Neural cell (in vitro differentiated cells): ENCODE measurements at regions not wholly inside any gene's neighbourhood (a gene's known extent, or its start where the extent isn't known, plus 50 kb on each side); places are given as distances from the start of the nearest gene placed in this dataset.

Experiments
- H2AFZ ChIP-seq: fragments of 200-600, 300-800 bp; sonication (generic), shearing (Covaris generic); 2 replicates; pipeline ENCODE4 v1.6.0; 2014; ENCODE audit warnings: low read depth, mild to moderate bottlenecking, antibody characterized with exemption, low read length, moderate library complexity
- H3F3A ChIP-seq: fragments of 200-600 bp; shearing (Covaris generic); 2 replicates; pipeline ENCODE4 v1.6.1; 2016; ENCODE audit warnings: mild to moderate bottlenecking, moderate library complexity, mixed read lengths, antibody characterized with exemption, low read length; ENCODE audit not compliant: insufficient read depth, poor library complexity, severe bottlenecking
- H3K27ac ChIP-seq: fragments of 200-600, 300-800 bp; sonication (generic), shearing (Covaris generic); 2 replicates; pipeline ENCODE4 v1.5.1; 2014; ENCODE audit warnings: mild to moderate bottlenecking, low read length, moderate library complexity
- H3K27me3 ChIP-seq: fragments of 300-800, 200-600 bp; sonication (generic), shearing (Covaris generic); 2 replicates; pipeline ENCODE4 v1.6.0; 2014; ENCODE audit warnings: mild to moderate bottlenecking, low read depth, low read length, moderate library complexity; ENCODE audit not compliant: insufficient read depth
- H3K36me3 ChIP-seq: fragments of 300-800, 200-600 bp; sonication (generic), shearing (Covaris generic); 2 replicates; pipeline ENCODE4 v1.5.1; 2014; ENCODE audit warnings: mild to moderate bottlenecking, antibody characterized with exemption, low read length, moderate library complexity; ENCODE audit not compliant: insufficient read depth
- H3K4me2 ChIP-seq: fragments of 300-800, 200-600 bp; sonication (generic), shearing (Covaris generic); 2 replicates; pipeline ENCODE4 v1.6.0; 2014; ENCODE audit warnings: mild to moderate bottlenecking, low read length
- H3K4me3 ChIP-seq: fragments of 300-800, 200-600 bp; sonication (generic), shearing (Covaris generic); 2 replicates; pipeline ENCODE4 v1.5.1; 2014; ENCODE audit warnings: mild to moderate bottlenecking, low read length, moderate library complexity
- H3K79me2 ChIP-seq: fragments of 200-600 bp; shearing (Covaris generic); replicated peaks from 2 replicates; pipeline ENCODE4 v1.6.0; 2014; ENCODE audit warnings: mild to moderate bottlenecking, low read length, moderate library complexity; ENCODE audit not compliant: insufficient read depth
- H3K9ac ChIP-seq: fragments of 300-800, 200-600 bp; sonication (generic), shearing (Covaris generic); 2 replicates; pipeline ENCODE4 v1.6.1; 2016; ENCODE audit warnings: mild to moderate bottlenecking, low read length, mixed read lengths
- H3K9me2 ChIP-seq: fragments of 200-600 bp; shearing (Covaris generic); 2 replicates; pipeline ENCODE4 v1.6.1; 2016; ENCODE audit warnings: mild to moderate bottlenecking, low read length, mixed read lengths; ENCODE audit not compliant: insufficient read depth
- H3K9me3 ChIP-seq: fragments of 200-600, 300-800 bp; sonication (generic), shearing (Covaris generic); 2 replicates; pipeline ENCODE4 v1.6.1; 2016; ENCODE audit warnings: mild to moderate bottlenecking, mixed run types, low read length, moderate library complexity, mixed read lengths
- H4K20me1 ChIP-seq: fragments of 200-600 bp; shearing (Covaris generic); 2 replicates; pipeline ENCODE4 v1.6.1; 2016; ENCODE audit warnings: mild to moderate bottlenecking, mixed run types; ENCODE audit not compliant: insufficient read depth
- EP300 ChIP-seq: fragments of 450-650 bp; conservative IDR thresholded peaks from 2 replicates; pipeline ENCODE4 v1.6.1; 2014; ENCODE audit warnings: antibody characterized with exemption, mild to moderate bottlenecking, moderate library complexity; ENCODE audit not compliant: poor library complexity, severe bottlenecking
- EZH2 ChIP-seq: fragments of 200-600, 300-800 bp; shearing (Covaris generic), sonication (generic); IDR thresholded peaks from 2 replicates; pipeline ENCODE4 v1.6.1; 2014; ENCODE audit warnings: antibody characterized with exemption, low read length, borderline replicate concordance, mild to moderate bottlenecking; ENCODE audit not compliant: insufficient read depth, poor library complexity, severe bottlenecking
- MXI1 ChIP-seq: fragments of 450-650 bp; conservative IDR thresholded peaks from 2 replicates; pipeline ENCODE4 v1.6.1; 2014; ENCODE audit warnings: antibody characterized with exemption, mild to moderate bottlenecking; ENCODE audit not compliant: poor library complexity, severe bottlenecking
- POLR2AphosphoS5 ChIP-seq: IDR thresholded peaks from 2 replicates; pipeline ENCODE4 v1.6.1; 2012
- RAD21 ChIP-seq: fragments of 450-650 bp; conservative IDR thresholded peaks from 2 replicates; pipeline ENCODE4 v1.6.1; 2014; ENCODE audit warnings: antibody characterized with exemption, mild to moderate bottlenecking, moderate library complexity
- SMC3 ChIP-seq: fragments of 450-650 bp; conservative IDR thresholded peaks from 2 replicates; pipeline ENCODE4 v1.6.1; 2014; ENCODE audit warnings: antibody characterized with exemption, mild to moderate bottlenecking, moderate library complexity; ENCODE audit not compliant: poor library complexity
- TAF1 ChIP-seq: IDR thresholded peaks from 2 replicates; pipeline ENCODE4 v1.6.1; 2012; ENCODE audit warnings: low read depth
- TF ChIP-seq, protein P1 (sequence below): fragments of 450-650 bp; IDR thresholded peaks from 2 replicates; pipeline ENCODE4 v1.5.1; 2014; ENCODE audit warnings: antibody characterized with exemption, mild to moderate bottlenecking, moderate library complexity; ENCODE audit not compliant: poor library complexity, severe bottlenecking
- TF ChIP-seq, protein P2 (sequence below): IDR thresholded peaks from 2 replicates; pipeline ENCODE4 v1.6.1; 2012; ENCODE audit warnings: borderline replicate concordance

DNA sequence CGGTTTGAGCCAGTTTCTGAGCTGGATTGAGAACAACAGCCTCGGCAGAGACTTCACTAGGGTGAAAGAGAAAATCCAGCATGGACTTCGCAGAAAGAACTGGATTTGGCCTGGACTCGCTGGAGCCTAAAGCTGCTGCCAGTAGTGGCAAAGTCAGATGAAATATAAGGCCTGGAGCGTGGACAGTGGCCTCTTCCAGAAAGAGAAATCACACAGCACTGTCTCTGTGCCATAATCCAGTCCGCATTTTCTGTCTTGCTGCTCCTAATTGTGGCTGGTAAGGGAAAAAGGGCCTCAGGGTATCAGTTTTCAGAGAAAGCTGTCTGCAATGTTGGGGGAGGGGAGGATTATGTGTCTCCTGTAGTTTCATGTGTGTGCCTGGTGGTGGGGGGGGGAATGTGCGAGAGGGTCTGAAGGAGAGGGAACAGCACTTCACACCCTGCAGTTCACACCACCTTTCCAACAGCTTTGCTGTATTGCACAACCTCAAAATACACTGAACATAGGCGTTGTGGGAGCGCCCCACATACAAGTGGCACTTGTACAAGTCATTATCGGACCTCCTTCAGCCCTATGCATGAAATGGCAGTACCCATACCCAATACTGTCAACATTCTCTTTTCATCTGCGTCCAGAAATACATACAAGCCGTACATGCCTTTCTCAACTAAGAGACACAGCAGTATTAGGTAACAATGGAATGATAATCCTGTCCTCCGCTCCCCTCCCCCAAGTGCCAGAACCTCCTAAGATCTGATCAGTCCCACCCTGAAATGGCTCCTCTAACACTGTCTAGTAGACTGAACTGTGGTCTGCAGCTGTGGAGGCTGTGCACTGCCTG lies 107.5 kb upstream of the ATF7IP start (continued):
- peak; percentile 50 for TF ChIP-seq POLR2AphosphoS5

DNA sequence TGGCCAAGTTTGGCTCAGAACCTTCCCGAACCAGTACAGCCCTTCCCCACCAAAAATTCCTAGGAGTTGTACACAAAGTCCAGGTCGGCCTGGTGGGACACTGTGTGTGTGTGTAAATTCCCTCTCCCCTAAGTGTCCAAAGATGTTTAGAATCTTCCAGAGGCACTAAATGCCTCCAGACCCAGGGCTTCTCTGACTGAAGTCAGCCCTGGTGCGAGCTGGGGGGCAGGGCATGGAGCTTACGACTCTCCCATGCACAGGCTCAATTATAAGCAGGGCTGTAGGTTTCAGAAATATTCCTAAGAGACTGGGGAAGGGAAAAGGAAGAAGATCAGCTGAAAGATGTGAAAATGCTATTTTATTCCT lies 106.9 kb upstream of the ATF7IP start:
- Histone ChIP-seq H3K79me2 (no peaks in the 10 kb centered on the region), H3K36me3 (no peaks in the 10 kb centered on the region), H3K9ac (no peak overlapping the region), H2AFZ (no peak overlapping the region), H3K27ac (peak overlapping the region; percentile 70), H3K27me3 (no peaks in the 10 kb centered on the region), H4K20me1 (no peaks in the 10 kb centered on the region), H3K4me2 (no peak overlapping the region), H3F3A (peaks cover 7% of the 10 kb centered on the region), H3K9me2 (no peaks in the 10 kb centered on the region), H3K9me3 (no peaks in the 10 kb centered on the region), H3K4me3 (no peak overlapping the region)
- TF ChIP-seq SMC3, result no peak
- TF ChIP-seq EP300, result no peak
- no peak for TF ChIP-seq TAF1
- TF ChIP-seq, protein P1, sequence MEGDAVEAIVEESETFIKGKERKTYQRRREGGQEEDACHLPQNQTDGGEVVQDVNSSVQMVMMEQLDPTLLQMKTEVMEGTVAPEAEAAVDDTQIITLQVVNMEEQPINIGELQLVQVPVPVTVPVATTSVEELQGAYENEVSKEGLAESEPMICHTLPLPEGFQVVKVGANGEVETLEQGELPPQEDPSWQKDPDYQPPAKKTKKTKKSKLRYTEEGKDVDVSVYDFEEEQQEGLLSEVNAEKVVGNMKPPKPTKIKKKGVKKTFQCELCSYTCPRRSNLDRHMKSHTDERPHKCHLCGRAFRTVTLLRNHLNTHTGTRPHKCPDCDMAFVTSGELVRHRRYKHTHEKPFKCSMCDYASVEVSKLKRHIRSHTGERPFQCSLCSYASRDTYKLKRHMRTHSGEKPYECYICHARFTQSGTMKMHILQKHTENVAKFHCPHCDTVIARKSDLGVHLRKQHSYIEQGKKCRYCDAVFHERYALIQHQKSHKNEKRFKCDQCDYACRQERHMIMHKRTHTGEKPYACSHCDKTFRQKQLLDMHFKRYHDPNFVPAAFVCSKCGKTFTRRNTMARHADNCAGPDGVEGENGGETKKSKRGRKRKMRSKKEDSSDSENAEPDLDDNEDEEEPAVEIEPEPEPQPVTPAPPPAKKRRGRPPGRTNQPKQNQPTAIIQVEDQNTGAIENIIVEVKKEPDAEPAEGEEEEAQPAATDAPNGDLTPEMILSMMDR, result no peak
- no peak for TF ChIP-seq POLR2AphosphoS5
- TF ChIP-seq MXI1, result no peak
- no peak for TF ChIP-seq EZH2
- no peak for TF ChIP-seq RAD21
- TF ChIP-seq, protein P2, sequence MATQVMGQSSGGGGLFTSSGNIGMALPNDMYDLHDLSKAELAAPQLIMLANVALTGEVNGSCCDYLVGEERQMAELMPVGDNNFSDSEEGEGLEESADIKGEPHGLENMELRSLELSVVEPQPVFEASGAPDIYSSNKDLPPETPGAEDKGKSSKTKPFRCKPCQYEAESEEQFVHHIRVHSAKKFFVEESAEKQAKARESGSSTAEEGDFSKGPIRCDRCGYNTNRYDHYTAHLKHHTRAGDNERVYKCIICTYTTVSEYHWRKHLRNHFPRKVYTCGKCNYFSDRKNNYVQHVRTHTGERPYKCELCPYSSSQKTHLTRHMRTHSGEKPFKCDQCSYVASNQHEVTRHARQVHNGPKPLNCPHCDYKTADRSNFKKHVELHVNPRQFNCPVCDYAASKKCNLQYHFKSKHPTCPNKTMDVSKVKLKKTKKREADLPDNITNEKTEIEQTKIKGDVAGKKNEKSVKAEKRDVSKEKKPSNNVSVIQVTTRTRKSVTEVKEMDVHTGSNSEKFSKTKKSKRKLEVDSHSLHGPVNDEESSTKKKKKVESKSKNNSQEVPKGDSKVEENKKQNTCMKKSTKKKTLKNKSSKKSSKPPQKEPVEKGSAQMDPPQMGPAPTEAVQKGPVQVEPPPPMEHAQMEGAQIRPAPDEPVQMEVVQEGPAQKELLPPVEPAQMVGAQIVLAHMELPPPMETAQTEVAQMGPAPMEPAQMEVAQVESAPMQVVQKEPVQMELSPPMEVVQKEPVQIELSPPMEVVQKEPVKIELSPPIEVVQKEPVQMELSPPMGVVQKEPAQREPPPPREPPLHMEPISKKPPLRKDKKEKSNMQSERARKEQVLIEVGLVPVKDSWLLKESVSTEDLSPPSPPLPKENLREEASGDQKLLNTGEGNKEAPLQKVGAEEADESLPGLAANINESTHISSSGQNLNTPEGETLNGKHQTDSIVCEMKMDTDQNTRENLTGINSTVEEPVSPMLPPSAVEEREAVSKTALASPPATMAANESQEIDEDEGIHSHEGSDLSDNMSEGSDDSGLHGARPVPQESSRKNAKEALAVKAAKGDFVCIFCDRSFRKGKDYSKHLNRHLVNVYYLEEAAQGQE, result no peak

DNA sequence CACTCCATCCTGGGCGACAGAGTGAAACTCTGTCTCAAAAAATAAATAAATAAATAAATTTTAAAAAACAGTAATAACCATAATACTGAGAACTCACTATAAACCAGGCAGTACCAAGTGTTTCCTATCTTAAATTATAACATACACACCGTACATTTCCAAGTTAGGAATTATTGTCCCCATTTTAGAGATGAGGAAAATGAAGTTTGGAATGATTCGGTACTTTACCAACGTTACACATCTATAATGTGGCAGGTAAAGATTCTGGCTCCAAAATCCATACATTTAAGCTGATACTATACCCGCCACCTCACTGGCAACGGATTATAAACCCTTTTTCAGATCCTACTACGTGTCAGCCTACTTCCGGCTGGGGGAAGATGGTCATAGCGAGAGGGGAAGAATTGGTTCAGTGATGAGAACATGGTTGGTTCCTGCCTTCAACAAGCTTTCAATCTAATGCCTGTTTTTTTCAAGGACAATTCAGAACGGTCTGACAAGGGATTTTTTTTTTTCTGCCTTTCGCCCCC lies 105.9 kb upstream of the ATF7IP start:
- Histone ChIP-seq H2AFZ (no peak overlapping the region), H3K4me2 (no peak overlapping the region), H3K4me3 (no peak overlapping the region), H3K9me3 (no peaks in the 10 kb centered on the region), H3F3A (peaks cover 7% of the 10 kb centered on the region), H3K36me3 (no peaks in the 10 kb centered on the region), H4K20me1 (no peaks in the 10 kb centered on the region), H3K27ac (no peak overlapping the region), H3K79me2 (no peaks in the 10 kb centered on the region), H3K9ac (no peak overlapping the region), H3K27me3 (no peaks in the 10 kb centered on the region), H3K9me2 (no peaks in the 10 kb centered on the region)
- TF ChIP-seq SMC3 (no peak), TAF1 (no peak), POLR2AphosphoS5 (no peak), MXI1 (no peak), RAD21 (no peak), EZH2 (no peak), EP300 (no peak)
- TF ChIP-seq, protein P2, result no peak
- TF ChIP-seq, protein P1, result no peak
